Activated CD4-positive, alpha-beta T cell treated with anti-CD3 and anti-CD28 coated beads, Interleukin-10, Interleukin-2, amounts not matched to agents 100 ng/mL and 50 ng/mL, durations not matched to agents 16 hours and 8 hours (primary cell): ENCODE measurements at regions not wholly inside any gene's neighbourhood (a gene's known extent, or its start where the extent isn't known, plus 50 kb on each side); places are given as distances from the start of the nearest gene placed in this dataset.
"Not testable (repeated sequence)": the region's sequence is repeated elsewhere in the genome, so short reads cannot be mapped to it uniquely, and the experiment has no call there.

ENCODE experiments used
- DNase-seq: peaks from one replicate; pipeline ENCODE4 v3.0.0-alpha.2; 2020

DNA sequence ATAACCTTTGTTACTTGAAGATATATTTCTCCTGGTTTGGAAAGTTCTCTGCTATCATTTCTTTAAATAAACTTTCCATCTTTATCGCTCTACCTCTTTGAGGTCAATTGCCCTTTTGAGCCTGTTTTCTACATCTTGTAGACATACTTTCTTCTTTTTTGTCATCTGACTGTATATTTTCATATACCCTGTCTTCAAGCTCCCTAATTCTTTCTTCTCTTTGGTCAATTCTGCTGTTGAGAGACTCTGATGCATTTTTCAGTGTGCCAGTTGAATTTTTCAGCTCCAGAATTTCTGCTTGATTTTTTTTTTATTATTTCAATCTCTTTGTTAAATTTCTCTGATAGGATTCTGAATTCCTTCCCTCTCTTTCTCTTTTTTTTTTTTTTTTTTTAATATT lies 511.2 kb upstream of the GRAMD2B start:
- no peak for DNase-seq

DNA sequence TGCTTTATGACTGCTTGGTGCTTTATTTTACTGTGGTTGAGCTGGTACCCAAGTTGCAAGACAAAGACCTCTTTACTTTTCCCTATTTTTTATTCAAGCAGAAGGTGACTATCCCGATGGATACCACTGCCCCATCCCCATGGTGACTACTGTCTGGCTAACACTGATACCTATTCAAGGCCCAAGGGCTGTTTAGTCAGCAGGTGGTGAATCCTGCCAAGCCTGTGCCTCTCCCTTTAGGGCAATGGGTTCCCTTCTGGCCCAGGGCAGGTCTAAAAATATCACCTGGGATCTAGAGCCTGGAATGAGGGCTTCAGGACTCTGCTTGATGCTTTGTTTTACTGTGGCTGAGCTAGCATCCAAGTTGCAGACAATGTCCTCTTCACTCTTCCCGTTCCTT lies 510.0 kb upstream of the GRAMD2B start:
- DNase-seq = no peak

DNA sequence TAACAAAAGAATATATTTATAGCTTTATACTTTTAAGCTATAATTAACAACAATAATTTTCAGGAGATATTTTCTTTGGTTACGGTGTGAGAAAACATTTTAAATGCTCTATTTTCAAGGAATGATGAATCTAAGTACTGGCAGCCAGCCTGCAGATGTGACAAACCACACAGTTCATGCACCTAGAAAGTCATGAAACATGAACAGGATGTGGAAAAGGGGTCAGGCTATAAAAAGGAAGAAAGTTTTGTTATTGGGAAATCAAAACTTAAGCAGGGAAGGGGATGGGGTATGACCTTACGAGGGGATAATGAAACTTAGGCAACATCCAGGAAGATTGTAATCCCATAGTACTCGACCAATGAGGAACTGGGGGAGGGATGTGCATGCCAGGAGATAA lies 508.7 kb upstream of the GRAMD2B start:
- DNase-seq = no peak

DNA sequence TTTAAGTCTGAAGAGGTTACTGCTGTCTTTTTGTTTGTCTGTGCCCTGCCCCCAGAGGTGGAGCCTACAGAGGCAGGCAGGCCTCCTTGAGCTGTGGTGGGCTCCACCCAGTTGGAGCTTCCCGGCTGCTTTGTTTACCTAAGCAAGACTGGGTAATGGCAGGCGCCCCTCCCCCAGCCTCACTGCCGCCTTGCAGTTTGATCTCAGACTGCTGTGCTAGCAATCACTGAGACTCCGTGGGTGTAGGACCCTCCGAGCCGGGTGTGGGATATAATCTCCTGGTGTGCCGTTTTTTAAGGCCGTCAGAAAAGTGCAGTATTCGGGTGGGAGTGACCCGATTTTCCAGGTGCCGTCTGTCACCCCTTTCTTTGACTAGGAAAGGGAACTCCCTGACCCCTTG lies 499.3 kb upstream of the GRAMD2B start:
- not testable (repeated sequence) for DNase-seq

DNA sequence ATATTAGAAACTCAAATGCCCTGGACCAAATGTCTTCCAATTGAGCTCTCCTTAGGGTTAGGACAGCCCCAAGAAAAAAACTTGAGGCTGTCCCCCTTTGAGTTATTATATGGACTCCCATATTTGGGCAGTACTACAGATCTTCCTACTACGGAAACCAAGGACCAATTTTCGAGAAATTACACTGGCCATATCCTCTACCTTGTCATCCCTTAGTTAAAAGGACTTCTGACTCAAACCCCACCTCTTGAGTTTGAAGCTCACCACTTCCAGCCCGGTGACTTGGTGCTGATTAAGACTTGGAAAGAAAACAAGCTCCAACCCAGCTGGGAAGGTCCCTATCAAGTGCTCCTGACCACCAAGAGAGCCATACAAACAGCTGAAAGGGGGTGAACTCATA lies 497.0 kb upstream of the GRAMD2B start:
- no peak for DNase-seq

DNA sequence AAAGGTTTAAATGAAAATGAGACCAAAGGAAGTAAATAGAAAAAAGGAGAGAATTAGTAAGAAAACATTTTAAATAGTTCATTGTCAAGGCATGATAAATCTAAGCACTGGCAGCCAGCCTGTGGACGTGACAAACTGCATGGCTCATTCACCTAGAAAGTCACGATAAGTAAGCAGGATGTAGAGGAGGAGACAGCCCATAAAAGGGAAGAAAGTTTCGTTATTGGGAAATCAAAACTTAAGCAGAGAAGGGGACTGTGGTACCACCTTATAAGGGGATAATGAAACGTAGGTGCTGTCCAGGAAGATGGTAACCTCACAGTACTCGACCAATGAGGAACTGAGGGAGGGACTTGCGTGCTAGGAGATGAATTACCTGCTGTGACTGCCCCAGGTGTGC lies 494.5 kb upstream of the GRAMD2B start:
- DNase-seq = no peak

DNA sequence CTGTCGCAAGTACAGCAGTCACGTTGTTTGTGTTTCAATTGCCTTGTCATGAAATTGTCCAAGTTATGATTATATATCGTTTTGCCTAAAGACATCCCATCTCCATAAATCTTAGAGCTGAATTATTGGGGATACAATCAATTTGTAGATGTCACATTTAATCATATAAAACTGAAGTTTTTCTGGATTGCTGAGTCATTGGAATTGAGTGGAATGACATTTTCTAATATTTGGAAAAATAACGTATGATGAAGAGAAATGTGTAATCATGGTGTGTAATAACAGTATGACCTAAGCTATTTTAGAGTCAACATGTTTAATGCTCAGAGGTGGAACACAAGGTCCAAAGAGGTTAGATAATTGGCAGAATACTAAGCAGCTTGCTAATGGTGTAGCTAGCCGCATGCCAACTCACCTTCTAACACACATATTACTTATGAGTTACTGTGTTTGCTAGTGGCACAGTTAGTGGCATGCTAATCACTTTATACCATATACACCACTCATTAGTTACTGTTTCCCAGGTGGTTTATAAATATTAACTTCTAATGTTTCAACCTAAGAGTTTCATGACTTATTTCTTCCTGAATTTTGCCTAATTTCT lies 473.1 kb upstream of the GRAMD2B start:
- no peak for DNase-seq

DNA sequence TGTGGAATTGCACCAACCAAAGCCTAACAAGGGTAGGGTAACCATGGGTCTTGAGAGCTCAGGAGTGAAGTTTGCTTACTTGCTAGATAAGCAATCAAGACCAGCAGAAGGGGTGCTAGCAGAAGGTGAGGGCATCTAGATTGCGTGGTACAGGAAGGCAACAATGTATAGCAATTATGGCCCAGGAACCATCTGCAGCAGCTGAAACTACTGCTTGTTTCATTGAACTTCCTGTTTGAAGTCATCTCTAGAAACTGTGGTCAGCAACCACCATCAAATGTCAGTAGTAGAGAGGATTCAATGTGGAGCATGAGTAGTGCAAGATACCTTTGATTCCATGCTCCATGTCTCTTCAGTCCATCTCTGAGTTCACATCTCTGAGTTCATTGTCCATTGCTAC lies 462.1 kb upstream of the GRAMD2B start:
- DNase-seq = peak; percentile 65

DNA sequence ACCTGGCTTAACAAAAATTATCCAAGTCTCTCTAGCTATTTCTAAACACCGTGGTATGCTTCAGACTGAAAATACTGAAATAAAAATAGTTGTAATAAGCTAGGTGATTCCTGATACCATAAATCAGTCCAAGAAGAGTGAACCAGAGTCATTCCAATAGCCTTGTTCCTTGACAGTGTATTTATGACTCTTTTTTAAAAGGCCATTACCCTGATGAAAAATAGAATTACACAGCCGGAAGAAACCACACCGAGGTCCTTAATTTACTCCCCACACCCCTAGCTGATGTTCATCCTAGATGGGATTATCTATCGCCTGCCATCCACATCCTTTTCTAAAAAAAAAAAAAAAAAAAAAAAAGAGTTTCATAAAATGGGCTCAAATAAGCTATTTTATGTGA lies 457.6 kb upstream of the GRAMD2B start:
- DNase-seq = no peak

DNA sequence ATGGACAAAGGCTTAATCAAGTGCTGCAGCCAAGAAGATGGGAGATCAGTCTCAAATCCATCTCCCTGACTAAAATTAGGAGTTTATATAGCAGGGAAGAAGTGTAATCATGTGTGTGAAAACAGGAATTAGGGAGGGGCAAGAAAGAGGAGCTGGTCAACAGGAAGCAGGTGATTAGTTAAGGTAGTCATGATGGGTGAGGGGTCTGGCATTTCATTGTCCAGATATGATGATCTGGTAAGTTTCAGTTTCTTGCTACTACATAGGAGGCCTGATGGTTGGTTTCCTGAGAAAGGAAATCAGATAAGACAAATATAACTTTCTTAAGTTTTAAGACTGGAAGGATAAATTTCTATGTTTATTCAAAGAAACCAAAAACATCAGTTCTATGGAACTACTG lies 455.6 kb upstream of the GRAMD2B start:
- DNase-seq = no peak

DNA sequence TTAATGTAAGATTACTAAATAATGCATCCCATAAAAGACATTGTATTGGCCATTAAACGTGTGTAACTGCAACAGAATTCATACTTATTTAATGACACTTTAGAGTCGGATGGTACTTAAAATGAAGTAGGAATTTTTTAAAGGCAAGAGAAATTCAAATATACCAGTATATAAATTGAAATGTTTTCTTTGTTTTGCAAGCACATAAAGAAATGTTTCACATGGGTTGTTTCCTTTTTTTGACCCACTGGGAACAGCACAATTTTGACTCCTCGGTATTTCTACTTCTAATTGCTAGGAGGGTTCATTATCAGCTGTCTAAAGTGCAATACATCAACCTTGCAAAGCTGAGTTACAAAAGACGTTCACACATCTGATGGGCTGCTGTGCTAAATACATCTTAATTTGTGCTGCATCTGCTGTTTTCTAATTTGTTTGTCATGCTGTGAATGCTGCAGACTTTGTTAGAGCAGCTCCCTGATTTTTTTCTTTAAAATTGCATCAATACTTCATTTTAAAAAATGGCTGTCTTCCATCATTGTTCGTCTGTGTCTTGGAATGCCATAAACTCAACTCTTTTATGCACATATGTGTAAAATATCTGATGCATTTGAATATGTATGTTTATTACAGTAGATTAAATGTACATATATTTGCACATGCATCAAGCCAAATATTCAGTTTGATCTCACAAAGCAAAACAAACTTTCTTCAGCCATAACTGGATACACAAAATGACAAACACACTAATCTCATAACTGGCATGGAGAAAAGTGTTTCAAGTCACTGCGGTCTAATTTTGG lies 454.0 kb upstream of the GRAMD2B start:
- no peak for DNase-seq

DNA sequence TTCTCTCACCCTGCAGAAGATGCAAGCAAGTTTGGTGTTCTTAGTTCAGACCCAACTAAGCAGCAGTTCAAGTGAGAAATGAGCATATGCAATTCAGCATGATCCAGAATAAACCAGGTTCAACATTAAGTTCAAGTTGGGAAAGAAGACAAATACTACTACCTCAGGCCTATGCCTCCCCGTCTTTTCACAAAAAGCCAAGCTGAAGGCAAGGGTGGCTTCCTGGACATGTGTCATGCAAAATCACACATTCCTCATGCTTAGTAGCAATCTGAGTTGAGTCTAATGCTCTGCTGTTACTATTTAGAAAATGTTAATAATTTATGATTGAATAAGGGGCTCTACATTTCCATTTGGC lies 453.4 kb upstream of the GRAMD2B start:
- no peak for DNase-seq

DNA sequence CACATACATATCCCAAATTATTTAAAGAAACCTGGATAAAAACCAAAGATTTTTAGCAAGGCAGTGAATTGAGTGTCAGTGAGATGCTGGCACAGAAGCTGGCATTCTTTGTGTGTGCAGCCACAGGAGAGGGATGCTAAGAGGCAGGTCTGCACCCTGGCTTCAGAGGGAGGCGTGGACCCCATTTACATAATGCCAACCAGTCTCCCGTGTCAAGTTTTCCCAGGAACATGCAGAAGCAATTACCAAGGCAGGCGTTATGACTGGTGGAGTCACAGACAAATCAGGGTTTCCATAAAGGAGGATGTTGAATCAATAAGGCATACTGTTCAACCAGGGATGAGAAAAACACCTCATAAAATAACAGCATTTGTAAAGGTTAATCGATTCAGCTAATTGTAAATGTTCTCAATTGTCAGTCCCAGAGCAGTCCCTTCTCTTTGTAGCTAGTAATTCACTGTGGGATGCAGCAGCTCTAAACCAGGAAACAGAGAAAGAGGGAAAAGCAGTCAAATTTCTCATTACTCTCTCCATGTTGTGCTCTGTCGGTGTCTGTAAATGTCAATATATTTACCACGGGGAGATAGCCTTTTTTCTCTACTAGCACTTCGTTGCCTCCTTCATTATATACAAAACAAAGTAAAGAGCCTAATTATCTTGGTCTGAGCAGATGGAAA lies 452.4 kb upstream of the GRAMD2B start:
- DNase-seq = no peak

DNA sequence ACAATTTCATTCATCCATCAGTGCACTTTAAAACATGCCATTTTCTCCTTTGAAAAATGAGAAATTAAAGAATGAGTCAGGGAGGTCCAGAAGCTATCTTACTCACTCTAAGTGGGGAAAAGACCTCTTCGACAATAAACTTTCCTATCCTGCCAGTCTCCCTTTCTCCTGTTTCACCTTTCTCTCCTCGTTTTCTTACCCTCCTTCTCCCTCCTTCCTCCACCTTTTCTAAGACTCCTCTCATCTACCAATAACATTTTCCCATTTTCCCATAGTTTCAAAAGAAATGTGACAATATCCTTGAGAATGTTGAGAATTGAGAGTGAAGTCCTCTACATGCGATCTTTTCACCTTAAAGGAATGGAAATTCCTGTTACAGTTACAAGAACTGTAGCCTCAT lies 450.5 kb upstream of the GRAMD2B start:
- DNase-seq = no peak

DNA sequence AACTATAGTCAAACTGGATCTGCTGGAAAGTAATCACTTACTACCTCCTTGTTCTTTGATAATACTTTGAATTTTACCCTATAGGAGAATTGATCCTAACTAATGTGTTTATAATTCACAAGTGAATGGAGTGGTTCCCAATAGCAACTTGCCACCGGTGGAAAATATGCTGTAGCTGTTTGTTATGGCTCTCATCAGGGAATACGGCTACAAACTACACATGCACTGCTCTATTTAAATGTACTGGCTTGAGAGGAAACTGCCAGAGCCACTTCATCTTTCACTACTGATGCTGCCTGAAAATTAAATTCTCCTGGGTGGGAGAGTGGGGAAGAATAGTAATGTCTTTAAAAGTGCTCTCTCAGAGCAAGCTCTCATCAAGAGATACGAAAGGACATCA lies 448.5 kb upstream of the GRAMD2B start:
- no peak for DNase-seq

DNA sequence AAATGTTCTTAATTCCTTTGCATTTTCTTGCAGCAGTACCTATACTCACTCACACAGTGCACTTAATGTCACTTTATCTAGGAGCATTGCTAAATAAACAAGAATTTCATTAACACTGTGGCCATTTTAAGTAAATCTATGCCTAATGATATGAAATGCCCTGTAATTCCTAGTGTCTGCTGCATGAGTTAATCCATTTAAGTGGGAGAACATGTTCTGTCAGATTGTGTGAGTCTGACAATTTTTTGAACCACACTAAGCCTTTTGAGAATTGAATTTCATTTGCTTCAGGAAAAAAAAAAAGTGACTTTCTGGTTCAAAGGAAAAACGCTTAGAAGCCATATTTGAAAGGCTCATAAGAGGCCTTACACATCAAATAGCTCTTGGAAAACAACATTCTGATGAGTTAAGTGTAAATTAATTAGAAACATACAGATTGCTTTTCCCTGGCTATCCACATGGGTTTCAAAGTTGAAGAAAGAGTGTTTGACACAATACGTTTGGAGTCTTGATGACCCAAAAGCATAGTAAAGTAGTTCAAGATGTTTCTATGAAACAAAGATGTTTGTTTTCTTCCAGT lies 446.7 kb upstream of the GRAMD2B start:
- no peak for DNase-seq

DNA sequence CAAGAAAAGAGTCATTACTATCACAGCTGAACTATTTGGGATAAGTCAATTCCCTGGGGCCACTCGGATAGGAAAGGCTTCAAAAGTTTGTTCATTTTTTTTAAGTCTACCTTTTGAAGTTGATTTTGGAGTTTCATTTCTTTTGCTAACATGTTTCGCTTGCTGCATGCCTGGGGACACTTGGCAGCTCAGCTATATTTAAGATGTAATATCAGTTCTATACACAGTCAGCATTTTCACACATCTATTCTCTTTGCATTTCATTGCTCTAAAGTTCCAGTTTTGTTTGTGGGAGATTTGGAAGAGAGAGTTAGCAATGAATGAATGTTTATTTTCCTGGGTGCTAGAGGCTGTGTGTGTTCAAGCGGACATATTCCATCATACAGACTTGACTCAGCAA lies 445.2 kb upstream of the GRAMD2B start:
- DNase-seq = no peak

DNA sequence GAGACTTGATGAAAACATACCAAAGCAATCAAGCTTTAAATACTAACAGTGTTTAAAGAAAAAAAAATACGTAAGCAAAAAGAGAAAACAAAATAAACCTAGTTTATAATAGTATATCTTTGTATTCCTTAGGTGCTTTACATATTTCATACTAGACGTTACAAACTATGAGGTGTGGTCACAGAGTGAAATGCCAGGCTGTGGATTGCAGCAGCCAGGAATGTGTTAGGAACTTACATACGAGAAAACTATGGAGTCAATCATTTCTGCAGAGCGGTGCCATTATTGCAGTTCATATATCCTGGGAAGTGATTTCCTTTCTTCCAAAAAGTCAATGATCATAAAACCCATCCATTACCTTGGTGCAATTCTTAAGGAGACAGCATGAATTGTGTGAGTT lies 443.6 kb upstream of the GRAMD2B start:
- no peak for DNase-seq

DNA sequence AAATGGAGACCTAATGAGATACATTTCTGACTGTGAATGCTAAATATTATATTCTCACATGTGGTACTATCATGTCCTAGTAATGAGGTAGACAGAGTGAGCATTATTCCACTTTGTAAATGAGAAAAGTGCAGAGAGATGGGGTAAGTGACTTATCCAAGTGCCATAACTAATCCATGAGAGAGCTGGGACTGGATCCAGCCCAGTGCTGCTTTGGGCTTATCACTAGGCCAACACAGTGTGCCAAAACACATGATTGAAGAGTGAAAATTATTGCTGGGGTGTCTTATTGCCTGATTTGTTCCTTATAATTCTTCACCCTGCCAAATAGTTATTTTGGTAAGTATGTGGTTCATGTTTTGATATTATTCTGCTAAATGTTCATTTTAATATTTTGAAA lies 442.2 kb upstream of the GRAMD2B start:
- DNase-seq = no peak

DNA sequence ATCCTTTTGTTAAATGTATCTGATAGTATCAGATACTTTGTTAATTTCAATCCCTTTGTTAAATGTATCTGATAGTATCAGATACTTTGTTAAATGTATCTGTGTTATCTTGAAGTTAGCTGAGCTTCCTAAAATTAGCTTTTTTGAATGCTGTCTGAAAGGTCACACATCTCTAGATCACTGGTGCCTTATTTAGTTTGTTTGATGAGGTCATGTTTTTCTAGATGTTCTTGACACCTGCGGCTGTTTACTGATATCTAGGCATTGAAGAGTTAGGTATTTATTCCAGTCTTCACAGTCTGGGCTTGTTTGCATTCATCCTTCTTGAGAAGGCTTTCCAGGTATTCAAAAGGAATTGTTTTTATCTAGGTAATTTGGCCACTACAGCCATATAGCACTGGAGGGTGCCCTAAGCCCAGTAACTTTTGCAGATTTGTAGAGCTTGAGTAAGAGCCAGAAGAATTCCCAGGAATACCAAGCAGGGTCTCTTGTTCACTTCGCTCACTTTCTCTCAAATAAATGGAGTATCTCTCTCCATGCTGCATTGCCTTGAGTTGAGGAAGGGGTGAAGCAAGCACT lies 435.4 kb upstream of the GRAMD2B start:
- DNase-seq = no peak

DNA sequence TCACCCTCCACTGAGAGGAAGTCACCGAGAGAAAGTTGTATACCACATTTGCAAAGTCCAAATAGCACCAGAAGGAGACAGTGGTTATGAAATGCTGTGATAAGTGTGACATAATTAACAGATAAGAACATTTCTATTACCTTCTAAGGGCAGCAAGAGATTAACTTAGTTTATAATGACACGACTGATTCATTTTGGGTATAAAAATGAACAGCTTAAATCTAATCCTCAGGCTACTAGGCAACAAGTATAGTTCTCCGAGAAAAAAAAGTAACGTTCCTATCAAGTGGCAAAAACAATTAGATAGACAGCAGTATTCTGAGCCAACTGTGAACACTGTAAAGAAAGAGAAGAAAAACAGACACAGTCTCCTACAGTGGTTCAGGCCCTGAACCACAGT lies 431.2 kb upstream of the GRAMD2B start:
- DNase-seq = no peak

DNA sequence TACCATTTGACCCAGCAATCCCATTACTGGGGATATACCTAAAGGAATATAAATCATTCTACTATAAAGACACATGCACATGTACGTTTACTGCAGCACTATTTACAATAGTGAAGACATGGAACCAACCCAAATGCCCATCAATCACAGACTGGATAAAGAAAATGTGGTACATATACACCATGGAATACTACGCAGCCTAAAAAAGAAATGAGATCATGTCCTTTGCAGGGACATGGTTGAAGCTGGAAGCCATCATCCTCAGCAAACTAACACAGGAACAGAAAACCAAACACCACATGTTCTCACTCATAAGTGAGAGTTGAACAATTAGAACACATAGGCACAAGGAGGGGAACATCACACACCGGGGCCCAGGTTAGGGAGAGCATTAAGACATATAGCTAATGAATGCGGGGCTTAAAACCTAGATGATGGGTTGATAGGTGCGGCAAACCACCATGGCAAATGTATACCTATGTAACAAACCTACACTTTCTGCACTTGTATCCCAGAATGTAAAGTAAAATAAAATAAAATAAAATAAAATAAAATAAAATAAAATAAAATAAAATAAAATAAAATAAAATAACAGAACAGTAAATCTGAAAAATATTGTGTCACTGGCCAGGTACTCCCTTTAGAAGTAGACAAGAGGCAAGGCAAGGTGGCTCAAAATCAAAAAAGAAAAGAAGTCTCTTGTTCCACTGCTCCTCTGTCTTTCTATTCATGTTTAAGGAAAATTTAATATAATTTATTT lies 423.8 kb upstream of the GRAMD2B start:
- DNase-seq = not testable (repeated sequence)

DNA sequence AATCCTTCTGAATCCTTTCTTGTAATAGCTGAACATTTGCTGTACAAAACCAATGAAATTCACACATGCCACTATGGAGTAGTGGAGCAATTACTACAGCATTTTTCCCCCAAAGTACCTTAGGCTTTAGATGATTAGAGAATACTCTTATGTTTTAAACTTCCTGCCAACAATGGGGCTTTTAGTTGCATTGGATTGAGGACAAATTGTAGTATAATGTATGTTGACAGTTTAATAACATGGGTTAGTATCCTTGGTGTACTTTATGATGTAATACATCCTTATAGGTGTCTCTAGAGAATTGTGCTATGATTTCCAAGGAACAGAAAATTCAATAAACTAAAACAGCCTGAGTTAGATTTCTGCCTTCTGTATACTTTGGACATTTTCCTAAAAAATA lies 422.7 kb upstream of the GRAMD2B start:
- no peak for DNase-seq
